T-cell (primary cell): ENCODE measurements at regions not wholly inside any gene's neighbourhood (a gene's known extent, or its start where the extent isn't known, plus 50 kb on each side); places are given as distances from the start of the nearest gene placed in this dataset.

Source experiments
- ATAC-seq, 4 experiments: fragments of 200-7000 bp in 3 of 4; fragments of 150-1000 bp in 1 of 4; cut with Tn5 transposase; replicated peaks in 1 of 4; 1 replicate in 3 of 4; 2 replicates in 1 of 4; pipeline ENCODE4 v1.10.0; 2021; ENCODE audit warnings: moderate library complexity in 3 of 4, mild to moderate bottlenecking in 2 of 4, moderate number of reproducible peaks in 1 of 4
- CTCF ChIA-PET, 2 donors: fragments of 300-600 bp; sonication (Branson Sonifier 250); formaldehyde crosslinking; loops; one replicate each; lab custom pipeline; 2022; ENCODE audit warnings: antibody characterized with exemption in 2 of 2; lab: Charles Lee
- POLR2A ChIA-PET, 2 donors: fragments of 300-600 bp; sonication (Branson Sonifier 250); formaldehyde crosslinking; loops; one replicate each; lab custom pipeline; 2022; ENCODE audit warnings: antibody characterized with exemption in 2 of 2; lab: Charles Lee
- DNase-seq, 35 experiments: peaks; one replicate each; pipeline versions ENCODE4 v3.0.0 to v3.0.0-alpha.2; 2013 to 2023
- H3K27ac ChIP-seq: one replicate; pipeline ENCODE4 v1.5.1; 2013; ENCODE audit warnings: low read length
- H3K27me3 ChIP-seq, 2 experiments: replicated peaks in 1 of 2; 1 replicate in 1 of 2; 2 replicates in 1 of 2; pipeline versions ENCODE4 v1.6.1 to v1.7.0; 2013; ENCODE audit warnings: low read length in 1 of 2, mixed read lengths in 1 of 2; ENCODE audit not compliant: control insufficient read depth in 2 of 2, insufficient read depth in 2 of 2; ENCODE audit errors: extremely low read depth in 1 of 2
- H3K36me3 ChIP-seq, 2 donors: 1 replicate in 1 of 2; 2 replicates in 1 of 2; pipeline versions ENCODE4 v1.6.1 to v1.7.0; 2013; ENCODE audit warnings: low read length in 1 of 2; ENCODE audit not compliant: control insufficient read depth in 2 of 2, insufficient read depth in 1 of 2; ENCODE audit errors: extremely low read depth in 1 of 2
- H3K4me1 ChIP-seq, 2 experiments: 1 replicate in 1 of 2; 2 replicates in 1 of 2; pipeline versions ENCODE4 v1.6.1 to v1.7.0; 2013; ENCODE audit warnings: low read length in 2 of 2, mixed read lengths in 1 of 2; ENCODE audit not compliant: insufficient read depth in 2 of 2, control insufficient read depth in 1 of 2; ENCODE audit errors: extremely low read depth in 1 of 2
- H3K4me3 ChIP-seq, 2 donors: 1 replicate in 1 of 2; 2 replicates in 1 of 2; pipeline versions ENCODE4 v1.5.1 to v1.7.0; 2013; ENCODE audit warnings: mild to moderate bottlenecking in 2 of 2, low read length in 1 of 2, moderate library complexity in 1 of 2; ENCODE audit not compliant: control insufficient read depth in 1 of 2; ENCODE audit errors: extremely low read depth in 1 of 2
- H3K9me3 ChIP-seq: 2 replicates; pipeline ENCODE4 v1.7.0; 2013
- H3K27ac Mint-ChIP-seq, 2 donors: one replicate each; pipeline ENCODE4 v1.8.0; 2020 to 2021; ENCODE audit warnings: mild to moderate bottlenecking in 2 of 2, mixed read lengths in 2 of 2
- H3K27me3 Mint-ChIP-seq, 2 donors: one replicate each; pipeline ENCODE4 v1.8.0; 2021 to 2022; ENCODE audit warnings: mixed read lengths in 2 of 2
- H3K36me3 Mint-ChIP-seq: one replicate; pipeline ENCODE4 v1.8.0; 2021; ENCODE audit warnings: mixed read lengths
- H3K4me1 Mint-ChIP-seq, 3 donors: one replicate each; pipeline ENCODE4 v1.8.0; 2020 to 2022; ENCODE audit warnings: mixed read lengths in 3 of 3, mild to moderate bottlenecking in 1 of 3
- H3K4me3 Mint-ChIP-seq, 3 donors: one replicate each; pipeline ENCODE4 v1.8.0; 2020 to 2022; ENCODE audit warnings: mild to moderate bottlenecking in 3 of 3, mixed read lengths in 3 of 3, moderate library complexity in 3 of 3
- H3K9me3 Mint-ChIP-seq, 3 donors: one replicate each; pipeline ENCODE4 v1.8.0; 2020 to 2022; ENCODE audit warnings: mixed read lengths in 3 of 3
- WGBS: methylation state at CpG from one replicate; pipeline ENCODE4 v1.1.5; 2013; ENCODE audit warnings: missing lambda C conversion rate; ENCODE audit not compliant: insufficient coverage; 5-methylcytosine and 5-hydroxymethylcytosine counted together

- ChIA-PET CTCF (no interaction called here), POLR2A (no interaction called here)
- Histone ChIP-seq H3K4me3 (no peak overlapping the region), H3K27ac (no peak overlapping the region), H3K36me3 (no peaks in the 10 kb centered on the region), H3K4me1 (no peaks in the 10 kb centered on the region), H3K9me3 (no peaks in the 10 kb centered on the region), H3K27me3 (no peaks in the 10 kb centered on the region)
- Mint-ChIP-seq H3K4me1 (no peaks in the 10 kb centered on the region), H3K27ac (no peak overlapping the region), H3K27me3 (no peaks in the 10 kb centered on the region), H3K36me3 (no peaks in the 10 kb centered on the region), H3K4me3 (no peak overlapping the region), H3K9me3 (peaks cover 0 to 7% (median 7%) of the 10 kb centered on the region in 3 donors)
- ATAC-seq (no peak), DNase-seq (no peak)
These were observed 257.0 kb upstream of the CPHXL start for GRCh38 chr16:75983296-75983695.

- H3K27me3 ChIP-seq: no peaks in the 10 kb centered on the region
- ATAC-seq (no peak), DNase-seq (no peak)
- ChIA-PET POLR2A (no interaction called here), CTCF (no interaction called here)
- no peak overlapping the region for H3K27ac ChIP-seq
- H3K27ac Mint-ChIP-seq: no peak overlapping the region
- H3K36me3 Mint-ChIP-seq: no peaks in the 10 kb centered on the region
- H3K4me3 ChIP-seq: no peak overlapping the region
- H3K9me3 ChIP-seq: no peaks in the 10 kb centered on the region
- no peak overlapping the region for H3K4me3 Mint-ChIP-seq
- H3K4me1 Mint-ChIP-seq: no peaks in the 10 kb centered on the region
- no peaks in the 10 kb centered on the region for H3K36me3 ChIP-seq
- no peaks in the 10 kb centered on the region for H3K4me1 ChIP-seq
- peaks cover 0 to 7% (median 3%) of the 10 kb centered on the region in 3 donors for H3K9me3 Mint-ChIP-seq
- no CpG with 5 or more reads among the region's 4 CpGs for WGBS
- no peaks in the 10 kb centered on the region for H3K27me3 Mint-ChIP-seq
These were observed 257.6 kb upstream of the CPHXL start for GRCh38 chr16:75983741-75984381.

DNA sequence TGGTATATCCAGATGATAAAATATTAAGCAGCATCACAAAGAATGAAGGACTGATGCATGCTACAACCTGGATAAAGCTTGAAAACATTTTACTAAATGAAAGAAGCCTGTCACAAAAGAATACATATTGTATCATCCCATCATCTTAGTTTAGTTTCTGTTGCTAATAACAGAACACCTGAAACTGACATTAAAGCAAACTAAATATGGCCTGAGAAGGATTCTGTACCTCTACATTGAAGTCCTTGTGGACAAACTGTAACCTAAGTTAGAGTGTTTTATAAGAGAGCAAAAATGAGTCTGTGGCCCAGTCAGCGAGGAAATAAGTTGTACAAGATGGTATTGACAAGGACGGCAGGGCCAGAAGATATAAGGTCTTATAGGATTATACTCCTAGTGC lies 261.0 kb upstream of the CPHXL start:
- ATAC-seq (no peak), DNase-seq (no peak)
- 83% methylated on average over 2 of the region's 2 CpGs for WGBS
- Histone ChIP-seq H3K4me3 (no peak overlapping the region), H3K27me3 (no peaks in the 10 kb centered on the region), H3K9me3 (no peaks in the 10 kb centered on the region), H3K27ac (no peak overlapping the region), H3K4me1 (no peaks in the 10 kb centered on the region), H3K36me3 (no peaks in the 10 kb centered on the region)
- Mint-ChIP-seq H3K4me3 (no peak overlapping the region), H3K4me1 (no peaks in the 10 kb centered on the region), H3K36me3 (no peaks in the 10 kb centered on the region), H3K9me3 (peaks cover 0 to 7% (median 0%) of the 10 kb centered on the region in 3 donors), H3K27ac (no peak overlapping the region), H3K27me3 (no peaks in the 10 kb centered on the region)
- POLR2A ChIA-PET: no interaction called here
- CTCF ChIA-PET: no interaction called here

DNA sequence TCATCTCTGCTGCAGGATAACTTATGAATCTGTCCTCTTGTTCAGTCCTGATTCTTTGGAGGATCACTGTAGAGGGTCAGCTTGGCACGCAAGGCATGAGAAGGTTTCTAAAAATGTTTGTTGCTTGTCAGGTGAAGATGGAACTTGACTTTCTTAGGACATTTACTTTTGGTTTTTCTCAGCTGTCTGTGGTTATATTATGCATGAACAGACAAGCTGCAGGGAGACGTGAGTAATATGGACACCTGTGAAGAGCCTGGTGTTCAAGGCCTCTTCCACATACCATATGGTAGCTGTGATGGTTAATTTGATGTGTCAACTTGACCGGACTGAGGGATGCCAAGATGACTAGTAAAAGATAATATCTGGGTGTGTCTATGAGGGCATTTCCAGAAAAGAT lies 270.2 kb upstream of the CPHXL start:
- Mint-ChIP-seq H3K36me3 (no peaks in the 10 kb centered on the region), H3K9me3 (peaks cover 9 to 16% (median 12%) of the 10 kb centered on the region in 3 donors), H3K4me1 (no peaks in the 10 kb centered on the region), H3K4me3 (no peak overlapping the region), H3K27ac (no peak overlapping the region), H3K27me3 (no peaks in the 10 kb centered on the region)
- no peaks in the 10 kb centered on the region for H3K36me3 ChIP-seq
- H3K4me3 ChIP-seq: no peak overlapping the region
- 100% methylated on average over 1 of the region's 3 CpGs for WGBS
- no peak overlapping the region for H3K27ac ChIP-seq
- ATAC-seq (no peak), DNase-seq (no peak)
- POLR2A ChIA-PET: no interaction called here
- CTCF ChIA-PET: no interaction called here
- H3K4me1 ChIP-seq: no peaks in the 10 kb centered on the region
- no peaks in the 10 kb centered on the region for H3K9me3 ChIP-seq
- H3K27me3 ChIP-seq: no peaks in the 10 kb centered on the region

- CTCF ChIA-PET: no interaction called here
- Mint-ChIP-seq H3K9me3 (peaks cover 9 to 17% (median 14%) of the 10 kb centered on the region in 3 donors), H3K4me1 (no peaks in the 10 kb centered on the region)
These were observed 271.3 kb upstream of the CPHXL start for GRCh38 chr16:75997606-75998005.

GRCh38 chr16:76007645-76008044 lies 269.6 kb upstream of the CNTNAP4 start:
- ChIA-PET CTCF (no interaction called here), POLR2A (no interaction called here)
- H3K27me3 Mint-ChIP-seq: no peaks in the 10 kb centered on the region
- no peaks in the 10 kb centered on the region for H3K9me3 ChIP-seq
- no peak overlapping the region for H3K27ac ChIP-seq
- WGBS: 78% methylated on average over 1 of the region's 1 CpG
- ATAC-seq (no peak), DNase-seq (no peak)
- H3K4me1 ChIP-seq: no peaks in the 10 kb centered on the region
- H3K4me1 Mint-ChIP-seq: no peaks in the 10 kb centered on the region
- H3K9me3 Mint-ChIP-seq: peaks cover 2 to 6% (median 4%) of the 10 kb centered on the region in 3 donors
- no peaks in the 10 kb centered on the region for H3K36me3 Mint-ChIP-seq
- H3K4me3 Mint-ChIP-seq: no peak overlapping the region
- H3K27me3 ChIP-seq: no peaks in the 10 kb centered on the region
- no peak overlapping the region for H3K4me3 ChIP-seq
- H3K27ac Mint-ChIP-seq: no peak overlapping the region
- H3K36me3 ChIP-seq: no peaks in the 10 kb centered on the region

More at GRCh38 chr16:75997606-75998005, 271.3 kb upstream of the CPHXL start:
- Mint-ChIP-seq H3K27ac (no peak overlapping the region), H3K4me3 (no peak overlapping the region), H3K36me3 (no peaks in the 10 kb centered on the region), H3K27me3 (no peaks in the 10 kb centered on the region)
- POLR2A ChIA-PET: no interaction called here
- no peak for DNase-seq
- H3K36me3 ChIP-seq: no peaks in the 10 kb centered on the region
- H3K4me1 ChIP-seq: no peaks in the 10 kb centered on the region
- H3K27ac ChIP-seq: no peak overlapping the region
- no peaks in the 10 kb centered on the region for H3K27me3 ChIP-seq
- ATAC-seq: no peak
- no peaks in the 10 kb centered on the region for H3K9me3 ChIP-seq
- H3K4me3 ChIP-seq: no peak overlapping the region
- no CpG with 5 or more reads among the region's 6 CpGs for WGBS
